Left lung (tissue), 4 donors: ENCODE measurements at regions not wholly inside any gene's neighbourhood (a gene's known extent, or its start where the extent isn't known, plus 50 kb on each side); places are given as distances from the start of the nearest gene placed in this dataset.

Experiments used
- ATAC-seq: fragments of 200-7000 bp; cut with Tn5 transposase; one replicate; pipeline ENCODE4 v1.9.1; 2020; ENCODE audit warnings: moderate library complexity
- DNase-seq, 4 donors: peaks; one replicate each; pipeline ENCODE4 v3.0.0-alpha.2; 2013 to 2020
- H3K27ac ChIP-seq, 2 donors: fragments of 200-600 bp; sonication (generic) in 1 of 2; one replicate each; pipeline versions ENCODE4 v1.5.0 to v1.8.0; 2020 to 2021
- H3K27me3 ChIP-seq, 2 donors: fragments of 200-600 bp; sonication (generic) in 1 of 2; one replicate each; pipeline versions ENCODE4 v1.5.0 to v1.8.0; 2020 to 2021
- H3K36me3 ChIP-seq, 2 donors: fragments of 200-600 bp; sonication (generic) in 1 of 2; one replicate each; pipeline versions ENCODE4 v1.5.0 to v1.8.0; 2020 to 2021
- H3K4me1 ChIP-seq, 2 donors: fragments of 200-600 bp; one replicate each; pipeline ENCODE4 v1.8.0; 2021
- H3K4me3 ChIP-seq, 2 donors: fragments of 200-600 bp; sonication (generic) in 1 of 2; one replicate each; pipeline versions ENCODE4 v1.5.0 to v1.8.0; 2020 to 2021; ENCODE audit warnings: mild to moderate bottlenecking in 1 of 2
- H3K9me3 ChIP-seq, 2 donors: fragments of 200-600 bp; sonication (generic) in 1 of 2; one replicate each; pipeline versions ENCODE4 v1.5.0 to v1.8.0; 2020 to 2021
- intact Hi-C, 2 donors: fragments of 100-400 bp; cut with DNase I; formaldehyde crosslinking; loops; one replicate each; pipeline versions ENCODE4 v1.11.2 to v1.14.2; 2022
- TF ChIP-seq, protein P1 (sequence below), 2 donors: fragments of 200-600 bp; sonication (generic) in 1 of 2; IDR thresholded peaks; one replicate each; pipeline versions ENCODE4 v1.5.0 to v1.8.0; 2021; ENCODE audit warnings: antibody characterized with exemption in 2 of 2
- donor health status: DM: no; HTN: yes; CAD: no.
- donor health status: DM: no; HTN: no; CAD: no.

DNA sequence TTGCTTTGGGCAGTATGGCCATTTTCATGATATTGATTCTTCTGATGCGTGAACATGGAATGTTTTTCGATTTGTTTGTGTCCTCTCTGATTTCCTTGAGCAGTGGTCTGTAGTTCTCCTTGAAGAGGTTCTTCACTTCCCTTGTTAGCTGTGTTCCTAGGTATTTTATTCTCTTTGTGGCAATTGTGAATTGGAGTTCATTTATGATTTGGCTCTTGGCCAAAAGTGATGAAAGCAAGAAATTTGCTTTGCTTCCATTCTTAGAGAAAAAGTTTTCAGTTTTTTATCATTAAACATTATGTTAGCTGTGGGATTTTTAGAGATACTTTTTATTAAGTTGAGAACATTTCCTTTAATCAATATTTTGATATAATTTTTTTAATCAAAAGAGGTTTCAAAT, 203.5 kb downstream of the TAF11L14 start:
- ATAC-seq (no peak), DNase-seq (no peak)
- Histone ChIP-seq H3K27me3 (no peaks in the 10 kb centered on the region), H3K4me3 (no peak overlapping the region), H3K27ac (no peak overlapping the region), H3K9me3 (peaks cover 0 to 13% of the 10 kb centered on the region in 2 donors), H3K4me1 (peaks cover 0 to 5% of the 10 kb centered on the region in 2 donors), H3K36me3 (no peaks in the 10 kb centered on the region)
- TF ChIP-seq, protein P1, sequence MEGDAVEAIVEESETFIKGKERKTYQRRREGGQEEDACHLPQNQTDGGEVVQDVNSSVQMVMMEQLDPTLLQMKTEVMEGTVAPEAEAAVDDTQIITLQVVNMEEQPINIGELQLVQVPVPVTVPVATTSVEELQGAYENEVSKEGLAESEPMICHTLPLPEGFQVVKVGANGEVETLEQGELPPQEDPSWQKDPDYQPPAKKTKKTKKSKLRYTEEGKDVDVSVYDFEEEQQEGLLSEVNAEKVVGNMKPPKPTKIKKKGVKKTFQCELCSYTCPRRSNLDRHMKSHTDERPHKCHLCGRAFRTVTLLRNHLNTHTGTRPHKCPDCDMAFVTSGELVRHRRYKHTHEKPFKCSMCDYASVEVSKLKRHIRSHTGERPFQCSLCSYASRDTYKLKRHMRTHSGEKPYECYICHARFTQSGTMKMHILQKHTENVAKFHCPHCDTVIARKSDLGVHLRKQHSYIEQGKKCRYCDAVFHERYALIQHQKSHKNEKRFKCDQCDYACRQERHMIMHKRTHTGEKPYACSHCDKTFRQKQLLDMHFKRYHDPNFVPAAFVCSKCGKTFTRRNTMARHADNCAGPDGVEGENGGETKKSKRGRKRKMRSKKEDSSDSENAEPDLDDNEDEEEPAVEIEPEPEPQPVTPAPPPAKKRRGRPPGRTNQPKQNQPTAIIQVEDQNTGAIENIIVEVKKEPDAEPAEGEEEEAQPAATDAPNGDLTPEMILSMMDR (IDR thresholded peaks at IDR 0.05), result no peak
- intact Hi-C loops, result no loop called here

DNA sequence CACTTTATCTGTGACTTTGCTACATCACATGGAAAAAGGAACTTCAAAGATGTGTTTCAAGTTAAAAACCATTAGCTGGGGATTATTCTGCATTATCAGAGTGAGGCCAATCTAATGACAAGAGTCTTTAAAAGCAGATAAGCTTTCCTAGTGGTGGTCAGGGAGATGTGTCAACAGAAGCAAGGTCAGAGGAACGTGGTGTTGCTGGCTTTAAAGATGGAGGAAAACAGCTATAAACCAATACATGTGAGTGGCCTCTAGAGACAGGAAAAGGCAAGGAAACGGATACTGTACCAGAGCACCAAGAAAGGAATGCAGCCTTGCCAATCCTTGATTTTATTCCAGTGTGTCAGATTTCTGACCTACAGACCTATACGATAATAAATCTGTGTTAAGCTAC, 204.2 kb downstream of the TAF11L14 start:
- H3K27me3 ChIP-seq, result no peaks in the 10 kb centered on the region
- intact Hi-C loops, result no loop called here
- TF ChIP-seq, protein P1 (IDR thresholded peaks at IDR 0.05), result no peak
- H3K36me3 ChIP-seq, result no peaks in the 10 kb centered on the region
- peaks cover 0 to 13% of the 10 kb centered on the region in 2 donors for H3K9me3 ChIP-seq
- ATAC-seq (no peak), DNase-seq (no peak)
- H3K4me3 ChIP-seq, result no peak overlapping the region
- no peak overlapping the region for H3K27ac ChIP-seq
- peaks cover 0 to 5% of the 10 kb centered on the region in 2 donors for H3K4me1 ChIP-seq

DNA sequence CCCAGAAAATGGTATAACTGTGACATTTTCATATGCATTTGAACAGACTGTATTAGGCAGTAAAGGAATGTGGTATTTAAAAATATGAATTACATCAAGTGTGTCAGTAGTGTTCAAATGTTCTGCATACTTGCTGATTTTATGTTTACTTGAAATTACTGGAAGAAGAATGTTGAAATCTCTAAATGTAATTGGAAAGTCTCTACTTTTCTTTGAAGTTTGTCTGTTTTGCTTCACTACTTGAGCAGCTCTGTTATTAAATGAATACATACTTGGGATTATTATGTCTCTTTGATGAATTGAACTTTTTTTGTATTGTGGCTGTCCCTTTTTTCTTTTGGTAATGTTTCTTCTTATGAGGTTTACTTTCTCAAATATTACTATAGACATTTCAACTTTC, 205.6 kb downstream of the TAF11L14 start:
- intact Hi-C loops, result no loop called here
- Histone ChIP-seq H3K27me3 (no peaks in the 10 kb centered on the region), H3K4me1 (peaks cover 0 to 5% of the 10 kb centered on the region in 2 donors), H3K36me3 (no peaks in the 10 kb centered on the region), H3K9me3 (peaks cover 0 to 13% of the 10 kb centered on the region in 2 donors), H3K27ac (no peak overlapping the region), H3K4me3 (no peak overlapping the region)
- DNase-seq (no peak), ATAC-seq (no peak)
- TF ChIP-seq, protein P1 (IDR thresholded peaks at IDR 0.05), result no peak

DNA sequence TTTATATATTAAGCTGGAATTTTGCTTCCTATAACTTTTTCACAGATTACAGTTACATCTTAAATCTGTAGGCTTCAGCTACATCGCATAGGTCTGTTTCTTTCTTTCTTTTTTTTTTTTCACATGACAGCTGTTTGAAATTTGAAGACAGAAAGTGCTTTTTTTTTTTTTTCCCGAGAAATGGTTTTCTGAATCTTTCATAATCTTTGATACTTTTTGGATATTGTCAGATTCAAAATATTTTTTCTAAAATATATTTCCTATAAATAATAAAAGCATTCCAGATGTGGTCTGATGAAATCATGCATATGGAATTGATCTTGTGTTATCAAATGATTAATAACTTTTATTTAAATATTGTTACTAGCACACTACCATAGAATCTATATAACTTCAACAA, 212.2 kb downstream of the TAF11L14 start:
- Histone ChIP-seq H3K27me3 (no peaks in the 10 kb centered on the region), H3K9me3 (peaks cover 0 to 3% of the 10 kb centered on the region in 2 donors), H3K4me1 (no peaks in the 10 kb centered on the region), H3K27ac (no peak overlapping the region), H3K36me3 (no peaks in the 10 kb centered on the region), H3K4me3 (no peak overlapping the region)
- DNase-seq, result no peak
- no peak for ATAC-seq
- intact Hi-C loops, result no loop called here
- TF ChIP-seq, protein P1 (IDR thresholded peaks at IDR 0.05), result no peak

DNA sequence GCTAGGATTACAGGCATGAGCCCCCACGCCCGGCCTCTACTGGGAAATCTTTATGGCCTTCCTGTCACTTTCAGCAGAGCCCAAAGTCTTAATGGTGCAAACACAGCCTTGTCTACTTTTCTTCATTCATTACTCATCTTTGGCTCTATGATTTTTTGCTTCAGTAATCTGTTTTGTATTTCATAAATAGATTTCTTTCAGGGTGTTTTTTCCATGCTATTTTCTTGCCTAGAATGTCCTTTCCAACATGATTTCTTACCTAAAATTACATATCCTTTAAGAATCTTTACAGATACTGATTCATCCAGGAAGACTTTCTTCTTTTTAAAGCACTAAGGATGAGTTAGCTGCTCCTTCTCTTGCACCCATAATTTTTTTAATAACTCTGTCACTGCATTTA, 213.0 kb downstream of the TAF11L14 start:
- no peaks in the 10 kb centered on the region for H3K27me3 ChIP-seq
- H3K36me3 ChIP-seq, result no peaks in the 10 kb centered on the region
- DNase-seq (no peak), ATAC-seq (no peak)
- intact Hi-C loops, result no loop called here
- TF ChIP-seq, protein P1 (IDR thresholded peaks at IDR 0.05), result no peak
- H3K27ac ChIP-seq, result no peak overlapping the region
- H3K4me1 ChIP-seq, result no peaks in the 10 kb centered on the region
- no peaks in the 10 kb centered on the region for H3K9me3 ChIP-seq
- H3K4me3 ChIP-seq, result no peak overlapping the region
